HG03565 (cell line): ENCODE measurements at regions not wholly inside any gene's neighbourhood (a gene's known extent, or its start where the extent isn't known, plus 50 kb on each side); places are given as distances from the start of the nearest gene placed in this dataset.
"Not testable (repeated sequence)": the region's sequence is repeated elsewhere in the genome, so short reads cannot be mapped to it uniquely, and the experiment has no call there.

Experiments used
- ATAC-seq: cut with Tn5 transposase; IDR thresholded peaks from one replicate; pipeline ENCODE4 v1.9.1; 2021; ENCODE audit warnings: mild to moderate bottlenecking, moderate library complexity; ENCODE audit not compliant: unreplicated experiment

GRCh38 chr11:109480251-109480650, 58.3 kb downstream of the C11orf87 start:
- no peak for ATAC-seq

GRCh38 chr11:109486129-109486528, 64.1 kb downstream of the C11orf87 start:
- no peak for ATAC-seq

GRCh38 chr11:109490953-109491635, 69.1 kb downstream of the C11orf87 start:
- ATAC-seq = no peak

GRCh38 chr11:109506115-109506514, 84.1 kb downstream of the C11orf87 start:
- no peak for ATAC-seq

GRCh38 chr11:109507331-109507730, 85.3 kb downstream of the C11orf87 start:
- ATAC-seq = no peak

- no peak for ATAC-seq
Observed at GRCh38 chr11:109507836-109508561, 86.0 kb downstream of the C11orf87 start.

- ATAC-seq = no peak
Observed at GRCh38 chr11:109508943-109509342, 87.0 kb downstream of the C11orf87 start.

GRCh38 chr11:109510316-109510715, 88.3 kb downstream of the C11orf87 start:
- ATAC-seq = no peak

GRCh38 chr11:109511598-109511997, 89.6 kb downstream of the C11orf87 start:
- no peak for ATAC-seq

- ATAC-seq = no peak
Observed at GRCh38 chr11:109512249-109512648, 90.3 kb downstream of the C11orf87 start.

- no peak for ATAC-seq
Observed at GRCh38 chr11:109512680-109513079, 90.7 kb downstream of the C11orf87 start.

- ATAC-seq = no peak
Observed at GRCh38 chr11:109514313-109515018, 92.5 kb downstream of the C11orf87 start.

GRCh38 chr11:109519253-109519652, 97.3 kb downstream of the C11orf87 start:
- ATAC-seq = no peak

GRCh38 chr11:109521571-109522086, 99.6 kb downstream of the C11orf87 start:
- no peak for ATAC-seq

- ATAC-seq = no peak
Observed at GRCh38 chr11:109522116-109522755, 100.2 kb downstream of the C11orf87 start.

GRCh38 chr11:109525636-109526035, 103.6 kb downstream of the C11orf87 start:
- not testable (repeated sequence) for ATAC-seq

GRCh38 chr11:109526061-109526460, 104.1 kb downstream of the C11orf87 start:
- ATAC-seq = no peak

- no peak for ATAC-seq
Observed at GRCh38 chr11:109526931-109527330, 104.9 kb downstream of the C11orf87 start.

- no peak for ATAC-seq
Observed at GRCh38 chr11:109527496-109527895, 105.5 kb downstream of the C11orf87 start.

- ATAC-seq = no peak
Observed at GRCh38 chr11:109547356-109548027, 125.5 kb downstream of the C11orf87 start.

- no peak for ATAC-seq
Observed at GRCh38 chr11:109552376-109552775, 130.4 kb downstream of the C11orf87 start.
